AG09309 (cell line): ENCODE measurements at regions not wholly inside any gene's neighbourhood (a gene's known extent, or its start where the extent isn't known, plus 50 kb on each side); places are given as distances from the start of the nearest gene placed in this dataset.

Experiments used
- DNase-seq: peaks from one replicate; pipeline ENCODE4 v3.0.0-alpha.2; 2010; ENCODE audit warnings: low read depth
- H3K4me3 ChIP-seq: 2 replicates; pipeline ENCODE4 v1.5.1; 2011; ENCODE audit warnings: mild to moderate bottlenecking, low read depth, low read length, moderate library complexity; ENCODE audit not compliant: control insufficient read depth
- TF ChIP-seq, protein P1 (sequence below): IDR thresholded peaks from 2 replicates; pipeline ENCODE4 v1.5.1; 2011; ENCODE audit warnings: mild to moderate bottlenecking, low read depth, low read length, inconsistent platforms; ENCODE audit not compliant: insufficient read depth, control insufficient read depth; ENCODE audit errors: missing control alignments

DNA sequence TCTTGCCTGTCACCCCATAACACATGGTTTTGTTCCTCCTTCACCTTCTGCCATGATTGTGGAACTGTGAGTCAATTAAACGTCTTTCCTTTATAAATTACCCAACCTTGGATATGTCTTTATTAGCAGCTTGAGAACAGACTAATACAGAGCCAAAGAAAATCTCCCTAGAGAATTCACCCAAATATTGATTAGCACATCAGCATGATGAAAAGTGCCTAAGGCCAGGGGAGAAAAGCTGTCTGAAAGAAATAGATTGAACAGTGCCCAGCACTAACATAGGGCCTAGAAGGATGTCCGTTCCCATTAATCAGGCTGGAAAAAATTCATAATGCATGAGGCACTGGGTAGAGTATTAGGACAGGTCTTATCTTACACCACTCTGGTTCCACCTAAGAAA is 111.9 kb upstream of the CALN1 start:
- no peak for DNase-seq
- TF ChIP-seq, protein P1, sequence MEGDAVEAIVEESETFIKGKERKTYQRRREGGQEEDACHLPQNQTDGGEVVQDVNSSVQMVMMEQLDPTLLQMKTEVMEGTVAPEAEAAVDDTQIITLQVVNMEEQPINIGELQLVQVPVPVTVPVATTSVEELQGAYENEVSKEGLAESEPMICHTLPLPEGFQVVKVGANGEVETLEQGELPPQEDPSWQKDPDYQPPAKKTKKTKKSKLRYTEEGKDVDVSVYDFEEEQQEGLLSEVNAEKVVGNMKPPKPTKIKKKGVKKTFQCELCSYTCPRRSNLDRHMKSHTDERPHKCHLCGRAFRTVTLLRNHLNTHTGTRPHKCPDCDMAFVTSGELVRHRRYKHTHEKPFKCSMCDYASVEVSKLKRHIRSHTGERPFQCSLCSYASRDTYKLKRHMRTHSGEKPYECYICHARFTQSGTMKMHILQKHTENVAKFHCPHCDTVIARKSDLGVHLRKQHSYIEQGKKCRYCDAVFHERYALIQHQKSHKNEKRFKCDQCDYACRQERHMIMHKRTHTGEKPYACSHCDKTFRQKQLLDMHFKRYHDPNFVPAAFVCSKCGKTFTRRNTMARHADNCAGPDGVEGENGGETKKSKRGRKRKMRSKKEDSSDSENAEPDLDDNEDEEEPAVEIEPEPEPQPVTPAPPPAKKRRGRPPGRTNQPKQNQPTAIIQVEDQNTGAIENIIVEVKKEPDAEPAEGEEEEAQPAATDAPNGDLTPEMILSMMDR = no peak
- H3K4me3 ChIP-seq = no peak overlapping the region

DNA sequence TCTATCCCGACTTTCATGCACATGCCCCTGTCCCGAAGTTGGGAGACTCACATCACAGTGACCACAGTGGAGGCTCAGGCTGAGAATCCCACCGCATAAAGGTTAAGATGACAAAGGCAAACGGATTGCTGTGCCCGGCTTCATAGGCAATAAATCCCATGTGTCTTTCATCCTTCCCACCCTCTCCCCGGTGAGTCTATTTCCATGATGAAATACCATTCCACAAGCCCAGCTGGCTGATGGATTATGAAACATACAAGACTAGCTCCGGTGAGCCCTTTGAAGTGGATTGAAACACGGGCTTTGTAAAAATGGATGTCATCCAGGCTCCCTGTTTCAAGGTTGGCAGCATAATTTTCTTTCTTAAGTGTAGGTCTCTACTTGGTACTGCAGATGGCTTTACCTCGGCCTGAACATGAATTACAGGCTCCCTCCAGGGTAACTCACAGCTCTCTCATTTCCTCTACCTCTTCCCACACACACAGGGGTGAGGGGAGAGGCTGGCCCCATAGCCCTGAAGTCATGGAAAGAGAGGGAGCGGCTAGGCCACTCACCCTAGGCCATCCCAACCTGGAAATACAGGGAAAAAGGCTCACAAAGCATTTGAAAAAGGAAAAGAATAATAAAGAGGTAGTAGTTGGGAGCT is 92.0 kb upstream of the CALN1 start:
- TF ChIP-seq, protein P1 = no peak
- H3K4me3 ChIP-seq = no peak overlapping the region
- no peak for DNase-seq

DNA sequence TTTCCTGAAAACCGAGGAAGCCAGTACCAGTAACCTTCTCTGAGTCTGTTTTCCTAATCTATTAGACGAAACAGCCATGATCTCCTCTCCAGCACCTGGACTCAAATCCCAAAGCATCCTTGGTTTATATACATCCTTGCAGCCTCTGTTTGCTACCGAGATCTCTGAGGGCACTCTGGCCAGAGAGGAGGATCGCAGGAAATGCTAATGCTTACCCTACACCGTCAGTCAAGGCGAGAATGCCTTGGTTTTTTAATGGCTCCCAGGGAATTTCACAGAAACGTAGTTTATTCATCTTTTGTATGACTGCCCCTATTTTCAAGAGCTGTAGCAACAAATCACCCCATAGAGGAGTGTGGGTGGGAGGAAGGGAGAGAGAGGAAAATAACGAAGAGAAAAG is 91.5 kb upstream of the CALN1 start:
- TF ChIP-seq, protein P1 = no peak
- no peak for DNase-seq
- H3K4me3 ChIP-seq = no peak overlapping the region

DNA sequence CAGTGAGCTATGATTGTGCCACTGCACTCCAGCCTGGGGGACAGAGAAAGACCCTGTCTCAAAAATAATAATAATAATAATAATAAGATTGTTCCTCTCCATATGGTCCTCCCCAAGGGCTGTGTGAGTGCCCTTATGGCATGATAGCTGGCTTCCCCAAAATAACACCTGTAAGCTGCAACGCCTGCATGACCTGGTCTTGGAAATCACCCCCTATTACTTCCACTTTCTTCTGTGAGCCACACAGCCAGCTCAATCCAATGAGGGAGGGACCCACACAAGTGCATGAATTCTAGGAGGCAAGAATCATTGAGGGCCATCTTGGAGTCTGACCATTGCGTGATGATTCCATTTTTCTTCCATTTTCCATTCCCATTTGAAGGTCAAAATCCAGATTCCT is 82.7 kb upstream of the CALN1 start:
- H3K4me3 ChIP-seq = no peak overlapping the region
- no peak for DNase-seq
- TF ChIP-seq, protein P1 = no peak

DNA sequence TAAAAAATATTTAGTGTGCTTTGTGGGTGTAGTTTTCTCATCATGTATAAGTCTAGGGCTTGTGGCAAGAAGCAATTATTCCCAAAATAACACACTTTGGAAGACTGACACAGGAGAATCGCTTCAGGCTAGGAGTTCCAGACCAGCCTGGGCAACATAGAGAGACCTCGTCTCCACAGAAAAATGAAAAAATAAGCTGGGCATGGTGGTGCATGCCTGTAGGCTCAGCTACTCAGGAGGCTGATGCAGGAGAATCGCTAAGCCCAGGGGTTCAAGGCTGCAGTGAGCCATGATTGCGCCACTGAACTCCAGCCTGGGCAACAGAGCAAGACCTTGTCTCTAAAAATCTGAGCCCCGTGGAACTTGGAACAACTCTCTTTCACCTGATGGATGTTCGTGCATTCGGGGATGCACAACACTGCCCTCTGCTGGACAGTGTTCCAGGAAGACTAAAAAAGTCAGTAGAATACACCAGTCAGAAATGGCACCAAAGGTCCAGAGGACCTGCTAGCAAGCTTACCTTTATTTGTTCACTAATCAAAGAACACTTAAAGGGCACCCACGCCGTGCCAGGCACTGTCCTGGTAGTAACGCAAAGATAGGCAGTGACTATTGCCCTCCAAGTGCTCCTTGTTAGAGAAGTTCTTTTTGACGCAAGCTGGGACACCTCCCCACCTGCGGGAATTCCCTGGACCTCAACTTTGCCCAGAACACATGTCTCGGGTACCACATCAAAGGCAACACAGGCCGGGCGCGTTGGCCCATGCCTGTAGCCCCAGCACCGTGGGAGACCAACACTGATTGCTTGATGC is 81.9 kb upstream of the CALN1 start:
- TF ChIP-seq, protein P1 = peak; percentile 71
- no peak overlapping the region for H3K4me3 ChIP-seq
- peak; percentile 17 for DNase-seq

DNA sequence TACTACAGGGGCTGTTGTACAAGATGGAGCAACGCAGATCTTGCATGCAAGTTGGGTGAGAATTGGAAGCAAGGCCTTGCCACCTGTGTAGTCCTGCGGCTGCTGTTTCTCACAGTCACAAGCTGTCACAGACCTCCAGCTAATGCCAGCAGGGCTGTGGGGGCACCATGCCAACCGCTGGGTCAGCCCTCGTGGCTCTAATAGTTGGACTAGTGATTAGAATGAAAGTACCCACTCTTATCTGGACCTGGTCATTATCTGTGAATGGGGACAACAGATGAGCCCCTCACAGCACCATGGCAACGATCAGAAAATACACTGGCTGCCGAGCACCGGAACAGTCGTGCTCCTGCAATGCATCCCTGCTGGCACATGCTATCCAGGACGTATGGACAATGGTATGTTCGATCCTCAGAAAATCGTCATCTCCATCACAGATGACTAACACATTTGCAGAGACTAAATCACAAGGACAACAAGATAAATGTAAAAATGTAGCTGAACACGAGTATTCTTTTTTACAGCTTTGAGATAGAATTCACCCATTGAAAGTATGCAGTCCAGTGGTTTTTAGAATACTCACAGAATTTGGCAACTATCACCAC is 80.4 kb upstream of the CALN1 start:
- H3K4me3 ChIP-seq = no peak overlapping the region
- TF ChIP-seq, protein P1 = no peak
- DNase-seq = no peak
